Fibroblast of villous mesenchyme (primary cell): ENCODE measurements at regions not wholly inside any gene's neighbourhood (a gene's known extent, or its start where the extent isn't known, plus 50 kb on each side); places are given as distances from the start of the nearest gene placed in this dataset.
"Not testable (repeated sequence)": the region's sequence is repeated elsewhere in the genome, so short reads cannot be mapped to it uniquely, and the experiment has no call there.

ENCODE experiments used
- DNase-seq: peaks from one replicate; pipeline ENCODE4 v3.0.0-alpha.2; 2010; ENCODE audit warnings: low read depth
- H3K4me3 ChIP-seq: 2 replicates; pipeline ENCODE4 v1.5.1; 2011; ENCODE audit warnings: low read depth, mild to moderate bottlenecking, low read length
- TF ChIP-seq, protein P1 (sequence below): IDR thresholded peaks from 2 replicates; pipeline ENCODE4 v1.5.1; 2012; ENCODE audit warnings: low read depth, mild to moderate bottlenecking, low read length; ENCODE audit not compliant: insufficient read depth

DNA sequence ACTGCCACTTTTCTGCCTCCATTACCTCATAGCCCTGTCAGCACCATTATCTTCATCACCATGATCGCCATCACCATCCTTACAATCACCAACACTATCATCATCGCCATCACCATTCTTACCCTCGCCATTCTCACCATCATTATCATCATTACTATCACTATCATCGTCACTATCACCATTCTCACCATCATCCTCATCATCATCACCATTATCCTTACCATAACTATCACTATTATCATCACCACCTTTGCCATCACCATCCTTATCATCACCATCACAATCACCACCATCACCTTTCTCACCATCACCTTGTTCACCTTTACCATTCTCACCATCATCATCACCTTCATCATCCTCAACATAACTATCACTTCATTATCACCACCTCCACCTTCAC is 377.3 kb upstream of the ZNF337 start:
- not testable (repeated sequence) for DNase-seq, H3K4me3 ChIP-seq

DNA sequence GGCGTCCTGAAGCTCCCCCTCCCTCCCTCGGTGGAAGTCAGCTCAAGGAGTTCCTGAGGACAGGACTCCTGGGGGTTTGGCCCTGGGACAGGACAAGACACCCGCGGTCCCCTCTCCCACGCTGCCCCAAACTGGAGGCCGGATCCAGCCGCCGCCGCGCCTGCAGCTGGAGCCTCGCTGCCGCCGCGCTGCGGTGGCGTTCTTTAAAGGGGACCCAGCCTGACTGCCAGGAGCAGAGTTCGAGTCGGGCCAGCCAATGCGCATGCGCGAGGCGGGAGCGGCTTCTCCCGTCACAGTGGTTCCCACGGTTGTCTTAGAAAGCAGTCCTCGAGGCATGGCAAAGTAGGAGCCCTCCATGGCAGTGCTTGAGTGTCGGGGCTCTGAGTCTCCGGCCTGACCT is 362.7 kb upstream of the ZNF337 start:
- DNase-seq, H3K4me3 ChIP-seq: not testable (repeated sequence)

DNA sequence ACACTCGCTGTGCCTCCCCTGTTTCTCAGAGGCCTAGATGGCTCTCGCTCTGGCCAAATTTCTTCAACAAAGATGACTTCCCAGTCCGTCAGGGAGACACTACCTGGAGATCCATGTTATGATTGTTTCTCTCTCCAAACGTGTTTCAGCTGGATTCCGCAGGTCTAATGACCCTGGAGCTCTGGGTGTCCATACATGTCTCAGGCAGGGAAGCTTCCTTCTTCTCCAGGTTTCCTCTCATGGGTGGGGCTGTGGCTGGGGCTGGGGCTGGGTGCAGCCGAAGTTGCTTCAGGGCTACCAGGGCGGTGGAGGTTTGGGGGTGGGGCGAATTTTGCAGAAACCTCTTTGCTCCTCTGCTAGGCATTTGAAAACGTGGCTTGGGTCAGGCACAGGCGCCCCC is 361.8 kb upstream of the ZNF337 start:
- H3K4me3 ChIP-seq, DNase-seq: not testable (repeated sequence)

DNA sequence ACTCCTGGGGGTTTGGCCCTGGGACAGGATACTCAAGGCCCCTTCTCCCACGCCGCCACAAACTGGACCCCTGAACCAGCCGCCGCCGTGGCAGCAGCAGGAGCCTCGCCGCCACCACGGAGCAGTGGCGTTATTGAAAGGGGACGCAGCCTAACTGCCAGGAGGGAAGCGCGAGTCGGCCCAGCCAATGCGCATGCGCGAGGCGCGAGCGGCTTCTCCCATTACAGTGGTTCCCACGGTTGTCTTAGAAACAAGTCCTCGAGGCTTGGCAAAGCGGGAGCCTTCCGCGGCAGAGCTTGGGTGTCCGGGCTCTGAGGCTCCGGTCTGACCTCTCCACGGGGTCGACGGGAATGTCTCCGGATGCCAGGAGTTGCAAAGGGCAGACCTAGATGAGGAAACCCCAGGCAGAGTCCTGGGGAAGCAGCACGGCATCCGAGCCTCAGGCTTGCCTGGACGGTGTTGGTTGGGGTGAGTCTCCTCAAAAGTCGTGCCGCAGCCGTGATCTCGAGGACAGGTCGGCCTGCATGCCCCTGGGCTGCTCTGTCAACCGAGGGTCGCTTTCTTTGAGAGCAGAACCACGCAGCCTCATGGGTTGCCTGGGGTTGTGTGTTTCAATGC is 360.6 kb upstream of the ZNF337 start:
- not testable (repeated sequence) for H3K4me3 ChIP-seq, DNase-seq

DNA sequence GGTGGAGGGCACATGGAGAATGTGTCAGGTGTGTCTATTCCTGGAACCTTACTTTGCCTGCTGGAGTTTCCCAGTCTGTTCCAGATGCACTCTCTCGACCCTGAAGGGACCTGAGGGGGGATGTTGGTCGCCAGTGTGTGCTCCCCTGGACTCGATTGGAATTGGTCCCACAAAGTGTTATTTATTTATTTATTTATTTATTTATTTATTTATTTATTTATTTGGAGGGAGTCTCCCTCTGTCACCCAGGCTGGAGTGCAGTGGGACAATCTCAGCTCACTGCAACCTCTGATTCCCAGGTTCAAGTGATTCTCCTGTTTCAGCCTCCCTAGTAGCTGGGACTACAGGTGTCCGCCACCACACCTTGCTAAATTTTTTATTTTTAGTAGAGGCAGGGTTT is 329.1 kb upstream of the ZNF337 start:
- H3K4me3 ChIP-seq, DNase-seq: not testable (repeated sequence)

DNA sequence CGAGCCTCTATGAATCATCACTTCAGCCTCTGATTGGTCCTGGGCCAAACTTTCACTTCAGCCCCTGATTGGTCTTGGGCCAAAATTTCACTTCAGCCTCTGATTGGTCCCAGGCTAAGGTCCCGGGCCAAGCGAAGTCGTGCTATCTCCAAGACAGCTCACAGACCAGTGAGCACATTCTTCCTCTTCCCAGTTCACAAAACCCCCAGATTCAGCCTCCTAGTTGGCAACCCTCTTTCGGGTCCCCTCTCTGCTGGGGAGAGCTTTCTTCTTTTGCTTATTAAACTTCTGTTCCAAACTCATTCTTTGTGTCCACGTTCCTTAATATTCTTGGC is 314.3 kb upstream of the ZNF337 start:
- not testable (repeated sequence) for H3K4me3 ChIP-seq, DNase-seq

DNA sequence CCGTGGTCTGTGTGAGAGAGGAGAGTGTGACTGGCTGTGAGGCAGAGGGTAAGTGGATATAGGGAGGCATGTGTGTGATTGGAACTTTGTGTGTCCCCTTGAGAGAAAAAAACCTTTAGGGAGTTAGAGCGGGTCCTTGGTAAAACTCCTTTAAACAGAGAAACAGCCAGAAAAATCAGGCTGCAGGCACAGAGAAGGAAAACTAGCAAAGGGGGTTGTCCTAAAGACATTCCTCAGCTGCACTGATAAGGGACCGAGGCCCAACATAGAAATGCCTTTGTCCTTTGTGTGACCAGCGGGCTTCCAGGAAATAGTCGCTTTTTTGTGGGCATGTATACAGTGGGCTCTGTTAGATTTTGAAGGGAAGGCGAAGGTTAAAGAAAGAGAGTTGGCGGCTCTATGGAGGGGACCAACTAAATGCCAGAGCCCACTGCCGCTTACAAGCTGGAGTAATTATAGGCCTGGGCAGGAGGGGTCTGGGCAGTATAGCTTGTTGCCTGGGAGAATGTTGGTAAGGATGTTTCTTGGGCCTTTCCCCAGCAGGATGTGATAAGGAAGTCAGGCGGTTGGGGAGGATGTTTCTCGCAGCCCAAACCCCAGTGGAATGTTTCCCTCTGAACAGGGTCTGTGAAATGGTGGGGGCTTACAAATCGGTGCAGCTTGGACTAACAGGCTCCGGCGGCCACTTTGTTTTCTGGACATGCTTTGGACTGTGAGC is 313.7 kb upstream of the ZNF337 start:
- H3K4me3 ChIP-seq = peak overlapping the region; percentile 78
- peak; percentile 46 for DNase-seq

DNA sequence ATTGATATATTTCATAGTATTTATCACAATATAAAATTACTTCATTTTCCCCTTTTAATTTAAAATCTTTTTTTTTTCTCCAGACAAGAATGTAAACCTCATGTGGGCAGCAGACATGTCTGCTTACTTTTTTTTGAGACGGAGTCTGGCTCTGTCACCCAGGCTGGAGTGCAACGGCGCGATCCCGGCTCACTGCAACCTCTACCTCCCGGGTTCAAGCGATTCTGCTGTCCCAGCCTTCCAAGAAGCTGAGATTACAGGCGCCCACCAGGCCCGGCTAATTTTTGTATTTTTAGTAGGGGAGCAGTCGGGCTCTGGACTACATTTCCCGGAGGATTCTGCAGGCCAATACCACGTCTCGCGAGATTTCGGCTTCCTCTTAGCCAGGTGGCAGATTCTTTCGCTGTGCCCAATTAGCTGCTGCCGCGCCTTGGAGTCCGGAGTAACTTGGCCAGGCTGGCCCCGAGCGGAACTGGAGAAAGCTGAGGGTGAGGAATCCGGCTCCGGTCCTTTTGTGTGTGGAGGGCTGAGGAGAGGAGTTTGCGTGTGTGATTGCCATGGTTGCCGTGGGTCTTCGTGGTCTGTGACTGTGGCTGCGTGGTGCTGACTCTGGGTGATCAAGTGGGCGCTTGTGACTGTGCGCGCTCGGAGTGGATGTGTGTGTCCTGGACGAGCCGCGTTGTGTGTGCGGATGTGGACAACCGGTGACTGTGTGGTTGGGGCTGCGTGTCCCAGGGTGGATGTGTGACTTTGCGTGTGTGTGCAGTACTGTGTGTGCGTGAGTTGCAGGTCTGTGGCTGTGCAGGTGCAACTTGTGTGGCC is 313.0 kb upstream of the ZNF337 start:
- peak; percentile 95 for DNase-seq
- peak overlapping the region; percentile 78 for H3K4me3 ChIP-seq

DNA sequence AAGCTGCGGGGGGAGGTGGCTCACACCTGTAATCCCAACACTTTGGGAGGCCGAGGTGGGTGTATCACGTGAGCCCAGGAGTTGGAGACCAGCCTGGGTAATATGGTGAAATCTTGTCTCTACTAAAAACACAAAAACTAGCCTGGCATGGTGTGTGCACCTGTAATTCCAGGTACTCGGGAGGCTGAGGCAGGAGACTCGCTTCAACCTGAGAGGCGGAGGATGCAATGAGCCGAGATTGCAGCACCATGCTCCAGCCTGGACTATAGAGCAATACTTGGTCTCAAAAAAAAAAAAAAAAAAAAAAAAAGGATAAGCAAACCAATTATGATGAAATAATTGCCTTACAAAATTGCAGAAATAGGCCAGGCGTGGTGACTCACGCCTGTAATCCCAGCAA is 311.4 kb upstream of the ZNF337 start:
- H3K4me3 ChIP-seq, DNase-seq: not testable (repeated sequence)

DNA sequence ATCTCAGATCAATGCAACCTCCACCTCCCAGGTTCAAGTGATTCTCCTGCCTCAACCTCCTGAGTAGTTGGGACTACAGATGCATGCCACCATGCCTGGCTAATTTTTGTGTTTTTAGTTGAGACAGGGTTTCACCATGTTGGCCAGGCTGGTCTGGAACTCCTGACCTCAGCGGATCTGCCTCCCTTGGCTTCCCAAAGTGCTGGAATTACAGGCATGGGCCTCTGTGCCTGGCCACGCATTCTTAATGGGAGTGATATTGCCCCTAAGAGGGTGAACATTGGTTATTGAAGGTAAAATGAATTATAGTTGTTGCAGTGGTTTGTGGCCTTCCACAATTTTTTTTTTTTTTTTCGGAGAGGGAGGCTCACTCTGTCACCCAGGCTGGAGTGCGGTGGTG is 309.5 kb upstream of the ZNF337 start:
- H3K4me3 ChIP-seq, DNase-seq: not testable (repeated sequence)

DNA sequence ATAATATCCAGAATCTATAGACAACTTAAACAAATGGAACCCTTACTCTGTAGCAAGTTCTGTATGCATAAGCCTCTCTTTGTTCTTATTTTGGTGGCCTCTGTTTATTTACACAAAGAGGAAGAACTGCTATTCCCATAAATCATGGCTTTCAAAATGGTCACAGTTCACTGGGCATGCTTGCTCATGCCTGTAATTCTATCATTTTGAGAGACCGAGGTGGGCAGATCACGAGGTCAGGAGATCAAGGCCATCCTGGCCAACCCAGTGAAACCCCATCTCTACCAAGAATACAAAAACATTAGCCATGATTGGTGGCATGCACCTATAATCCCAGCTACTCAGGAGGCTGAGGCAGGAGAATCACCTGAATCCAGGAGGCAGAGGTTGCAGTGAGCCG is 307.3 kb upstream of the ZNF337 start:
- not testable (repeated sequence) for DNase-seq, H3K4me3 ChIP-seq

DNA sequence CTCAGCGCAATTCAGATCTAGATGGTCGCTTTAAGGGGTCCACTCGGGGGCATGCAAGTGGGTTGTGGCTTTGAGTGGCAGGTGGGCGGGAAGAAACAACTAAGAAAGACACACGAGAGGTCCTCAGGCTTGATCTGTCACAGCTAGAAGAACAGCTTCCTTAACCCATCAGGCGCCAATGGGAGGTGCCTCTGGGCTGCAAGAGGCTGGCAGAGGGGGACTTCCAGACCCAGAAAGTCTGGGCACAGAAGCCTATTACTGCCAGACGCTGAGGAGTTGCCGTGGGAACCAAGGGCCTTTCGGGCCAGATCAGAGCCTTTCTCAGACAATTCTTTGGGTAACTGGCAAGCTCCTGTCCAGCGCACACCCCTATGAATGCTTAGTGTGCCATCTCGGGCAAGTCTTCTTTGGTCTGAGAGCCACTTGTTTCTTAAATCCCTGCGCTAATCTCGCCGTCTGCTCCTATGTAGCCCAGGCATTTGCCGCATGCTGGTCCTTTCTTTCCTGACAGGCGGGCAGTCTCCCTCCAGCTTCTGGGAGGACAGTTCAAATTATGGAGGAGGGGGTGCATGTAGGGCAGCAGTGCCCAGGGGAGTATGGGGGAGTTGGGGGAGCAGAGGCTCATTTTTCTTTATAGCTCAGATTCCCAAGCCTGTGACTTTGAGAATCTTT is 300.9 kb upstream of the ZNF337 start:
- H3K4me3 ChIP-seq, DNase-seq: not testable (repeated sequence)

DNA sequence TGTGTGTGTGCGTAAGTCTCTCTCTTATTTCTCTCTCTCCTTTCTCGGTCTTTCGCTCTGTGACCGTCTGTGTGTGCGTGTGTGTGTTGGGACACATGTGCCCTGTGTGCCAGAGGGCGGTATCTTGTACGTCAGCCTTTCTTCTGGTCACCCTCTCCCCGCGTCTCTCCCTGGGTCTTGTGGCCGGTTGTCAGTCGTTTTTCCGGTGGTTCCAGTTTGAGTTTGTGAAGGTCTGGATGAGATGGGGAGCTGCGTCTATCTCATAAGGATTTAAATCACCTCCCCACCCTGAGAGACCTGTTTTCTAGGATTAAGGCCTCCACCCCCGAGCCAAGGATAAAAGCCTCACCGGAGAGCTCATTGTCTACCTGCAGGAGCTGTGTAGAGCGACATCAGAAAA is 295.5 kb upstream of the ZNF337 start:
- H3K4me3 ChIP-seq = no peak overlapping the region
- DNase-seq = no peak
- TF ChIP-seq, protein P1, sequence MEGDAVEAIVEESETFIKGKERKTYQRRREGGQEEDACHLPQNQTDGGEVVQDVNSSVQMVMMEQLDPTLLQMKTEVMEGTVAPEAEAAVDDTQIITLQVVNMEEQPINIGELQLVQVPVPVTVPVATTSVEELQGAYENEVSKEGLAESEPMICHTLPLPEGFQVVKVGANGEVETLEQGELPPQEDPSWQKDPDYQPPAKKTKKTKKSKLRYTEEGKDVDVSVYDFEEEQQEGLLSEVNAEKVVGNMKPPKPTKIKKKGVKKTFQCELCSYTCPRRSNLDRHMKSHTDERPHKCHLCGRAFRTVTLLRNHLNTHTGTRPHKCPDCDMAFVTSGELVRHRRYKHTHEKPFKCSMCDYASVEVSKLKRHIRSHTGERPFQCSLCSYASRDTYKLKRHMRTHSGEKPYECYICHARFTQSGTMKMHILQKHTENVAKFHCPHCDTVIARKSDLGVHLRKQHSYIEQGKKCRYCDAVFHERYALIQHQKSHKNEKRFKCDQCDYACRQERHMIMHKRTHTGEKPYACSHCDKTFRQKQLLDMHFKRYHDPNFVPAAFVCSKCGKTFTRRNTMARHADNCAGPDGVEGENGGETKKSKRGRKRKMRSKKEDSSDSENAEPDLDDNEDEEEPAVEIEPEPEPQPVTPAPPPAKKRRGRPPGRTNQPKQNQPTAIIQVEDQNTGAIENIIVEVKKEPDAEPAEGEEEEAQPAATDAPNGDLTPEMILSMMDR = no peak
